ENCODE measurements at regions not wholly inside any gene's neighbourhood (a gene's known extent, or its start where the extent isn't known, plus 50 kb on each side); places are given as distances from the start of the nearest gene placed in this dataset.

GRCh38 chrX:122667667-122668066, 516.4 kb upstream of the GRIA3 start:
- TF ChIP-seq CTCF (IDR thresholded peaks at IDR 0.05; ENCODE audit: poor library complexity) (no peak), EZH2phosphoT487 (IDR thresholded peaks at IDR 0.05; ENCODE audit: low read depth, severe bottlenecking, unreplicated experiment) (no peak)

Data from hepatocyte (in vitro differentiated cells).